IMR-90 (cell line): ENCODE measurements at regions not wholly inside any gene's neighbourhood (a gene's known extent, or its start where the extent isn't known, plus 50 kb on each side); places are given as distances from the start of the nearest gene placed in this dataset.

ENCODE experiments used
- ATAC-seq: fragments of 200-7000 bp; cut with Tn5 transposase; 2 replicates; pipeline ENCODE4 v1.9.1; 2020; ENCODE audit warnings: low read depth, mild to moderate bottlenecking, moderate library complexity
- BruUV-seq: library from RNA; stranded (reverse); fragments of 400-500 nt; replicated peaks from 2 replicates; lab custom pipeline; 2021; lab: Mats Ljungman, UMichigan
- CTCF ChIA-PET: fragments of 300-600 bp; formaldehyde crosslinking; extraction: SDS; loops from one replicate; lab custom pipeline; 2021; ENCODE audit warnings: antibody characterized with exemption; lab: Yijun Ruan, JAX
- POLR2A ChIA-PET: fragments of 300-600 bp; sonication (Branson Sonifier 250); formaldehyde crosslinking; loops from one replicate; lab custom pipeline; 2022; ENCODE audit warnings: antibody characterized with exemption; ENCODE audit not compliant: unreplicated experiment; lab: Charles Lee
- DNase-seq: peaks from one replicate; pipeline ENCODE4 v3.0.0; 2013
- H2AFZ ChIP-seq: replicated peaks from 2 replicates; pipeline ENCODE3; 2013; ENCODE audit warnings: low read length, mild to moderate bottlenecking; ENCODE audit not compliant: poor library complexity
- H2AK5ac ChIP-seq: 2 replicates; pipeline ENCODE4 v1.6.1; 2013; ENCODE audit warnings: low read depth, low read length, inconsistent platforms
- H2AK9ac ChIP-seq: replicated peaks from 2 replicates; pipeline ENCODE3; 2013; ENCODE audit warnings: mild to moderate bottlenecking, low read depth, low read length, moderate library complexity; ENCODE audit not compliant: poor library complexity
- H2BK120ac ChIP-seq: 2 replicates; pipeline ENCODE4 v1.6.1; 2013; ENCODE audit warnings: low read depth, low read length, inconsistent platforms
- H2BK15ac ChIP-seq: 3 replicates; pipeline ENCODE4 v1.6.1; 2013; ENCODE audit warnings: low read depth, low read length, inconsistent platforms
- H2BK20ac ChIP-seq: 2 replicates; pipeline ENCODE4 v1.6.1; 2013; ENCODE audit warnings: low read depth, mild to moderate bottlenecking, inconsistent platforms, low read length, moderate library complexity
- H2BK5ac ChIP-seq: 2 replicates; pipeline ENCODE4 v1.6.1; 2013; ENCODE audit warnings: mild to moderate bottlenecking, low read depth, low read length, inconsistent platforms; ENCODE audit not compliant: poor library complexity, severe bottlenecking
- H3K14ac ChIP-seq: replicated peaks from 2 replicates; pipeline ENCODE4 v1.6.1; 2013; ENCODE audit warnings: low read depth, low read length, inconsistent platforms
- H3K18ac ChIP-seq: 2 replicates; pipeline ENCODE4 v1.6.1; 2013; ENCODE audit warnings: low read depth, low read length, control low read depth
- H3K23ac ChIP-seq: 2 replicates; pipeline ENCODE4 v1.6.1; 2013; ENCODE audit warnings: low read depth, low read length, inconsistent platforms
- H3K27ac ChIP-seq: 2 replicates; pipeline ENCODE4 v1.5.1; 2013; ENCODE audit warnings: mild to moderate bottlenecking, control low read depth, low read length; ENCODE audit not compliant: insufficient read depth
- H3K27me3 ChIP-seq: 2 replicates; pipeline ENCODE4 v1.6.1; 2013; ENCODE audit warnings: low read length; ENCODE audit not compliant: control insufficient read depth, insufficient read depth
- H3K36me3 ChIP-seq: 2 replicates; pipeline ENCODE4 v1.6.1; 2013; ENCODE audit warnings: low read length, mixed read lengths; ENCODE audit not compliant: control insufficient read depth, insufficient read depth
- H3K4ac ChIP-seq: 2 replicates; pipeline ENCODE4 v1.6.1; 2013; ENCODE audit warnings: low read depth, low read length, inconsistent platforms
- H3K4me1 ChIP-seq: 2 replicates; pipeline ENCODE4 v1.6.1; 2013; ENCODE audit warnings: low read length, mixed read lengths; ENCODE audit not compliant: control insufficient read depth, insufficient read depth
- H3K4me2 ChIP-seq: 2 replicates; pipeline ENCODE4 v1.6.1; 2013; ENCODE audit warnings: low read depth, mild to moderate bottlenecking, control low read depth, low read length, moderate library complexity
- H3K4me3 ChIP-seq: 2 replicates; pipeline ENCODE4 v1.5.1; 2013; ENCODE audit warnings: low read depth, mild to moderate bottlenecking, control low read depth, low read length, moderate library complexity; ENCODE audit not compliant: insufficient read depth
- H3K56ac ChIP-seq: 2 replicates; pipeline ENCODE4 v1.6.1; 2013; ENCODE audit warnings: low read length, inconsistent platforms; ENCODE audit not compliant: insufficient read depth; ENCODE audit errors: extremely low read depth
- H3K79me1 ChIP-seq, 2 experiments: 2 replicates each; pipeline ENCODE4 v1.6.1; 2013; ENCODE audit warnings: low read length in 2 of 2, inconsistent platforms in 1 of 2, low read depth in 1 of 2
- H3K9ac ChIP-seq: 2 replicates; pipeline ENCODE4 v1.6.1; 2013; ENCODE audit warnings: low read depth, low read length, control low read depth
- H3K9me1 ChIP-seq: 2 replicates; pipeline ENCODE4 v1.6.1; 2013; ENCODE audit warnings: low read length, inconsistent platforms; ENCODE audit not compliant: insufficient read depth
- H3K9me3 ChIP-seq: 2 replicates; pipeline ENCODE4 v1.6.1; 2013; ENCODE audit warnings: low read length; ENCODE audit not compliant: control insufficient read depth, insufficient read depth
- H4K20me1 ChIP-seq: 2 replicates; pipeline ENCODE4 v1.6.1; 2013; ENCODE audit warnings: low read length, inconsistent platforms; ENCODE audit not compliant: insufficient read depth
- H4K5ac ChIP-seq: 2 replicates; pipeline ENCODE4 v1.6.1; 2013; ENCODE audit warnings: mild to moderate bottlenecking, low read depth, low read length, control low read depth
- H4K8ac ChIP-seq, 2 experiments: 2 replicates each; pipeline ENCODE4 v1.6.1; 2013; ENCODE audit warnings: low read depth in 2 of 2, low read length in 2 of 2, control low read depth in 1 of 2, inconsistent platforms in 1 of 2
- H4K91ac ChIP-seq: 2 replicates; pipeline ENCODE4 v1.6.1; 2013; ENCODE audit warnings: low read depth, low read length, inconsistent platforms; ENCODE audit not compliant: insufficient read depth
- BHLHE40 ChIP-seq: fragments of 150-350 bp; IDR thresholded peaks from 2 replicates; pipeline ENCODE4 v1.6.1; 2016; ENCODE audit warnings: mild to moderate bottlenecking, low read depth, low read length
- CEBPB ChIP-seq: IDR thresholded peaks from 2 replicates; pipeline ENCODE4 v1.6.1; 2012; ENCODE audit warnings: low read depth, low read length, improper control_type of control experiment
- CHD1 ChIP-seq: IDR thresholded peaks from 2 replicates; pipeline ENCODE4 v1.6.1; 2012; ENCODE audit warnings: low read depth, low read length, improper control_type of control experiment
- FOS ChIP-seq: fragments of 150-350 bp; IDR thresholded peaks from 2 replicates; pipeline ENCODE4 v1.6.1; 2016; ENCODE audit warnings: low read depth, low read length
- MAFK ChIP-seq: IDR thresholded peaks from 2 replicates; pipeline ENCODE4 v1.6.1; 2012; ENCODE audit warnings: low read depth, low read length, improper control_type of control experiment
- MAZ ChIP-seq: IDR thresholded peaks from 2 replicates; pipeline ENCODE4 v1.6.1; 2012; ENCODE audit warnings: low read depth, mild to moderate bottlenecking, low read length, improper control_type of control experiment, moderate library complexity, borderline replicate concordance
- MXI1 ChIP-seq: IDR thresholded peaks from 2 replicates; pipeline ENCODE4 v1.6.1; 2012; ENCODE audit warnings: low read depth, mild to moderate bottlenecking, low read length, moderate library complexity, borderline replicate concordance
- NFE2L2 ChIP-seq: fragments of 150-350 bp; IDR thresholded peaks from 2 replicates; pipeline ENCODE4 v1.6.1; 2016; ENCODE audit warnings: low read depth, mild to moderate bottlenecking, low read length
- POLR2A ChIP-seq: IDR thresholded peaks from 2 replicates; pipeline ENCODE4 v1.6.1; 2012; ENCODE audit warnings: mild to moderate bottlenecking, low read depth, low read length
- RAD21 ChIP-seq: IDR thresholded peaks from 2 replicates; pipeline ENCODE4 v1.6.1; 2012; ENCODE audit warnings: low read length, improper control_type of control experiment
- RCOR1 ChIP-seq: IDR thresholded peaks from 2 replicates; pipeline ENCODE4 v1.6.1; 2012; ENCODE audit warnings: mild to moderate bottlenecking, low read length, improper control_type of control experiment; ENCODE audit not compliant: insufficient replicate concordance
- RFX5 ChIP-seq: IDR thresholded peaks from 2 replicates; pipeline ENCODE4 v1.8.0; 2012; ENCODE audit warnings: low read depth, mild to moderate bottlenecking, low read length, moderate library complexity
- SMC3 ChIP-seq: fragments of 150-350 bp; IDR thresholded peaks from 2 replicates; pipeline ENCODE4 v1.6.1; 2016; ENCODE audit warnings: low read depth, mild to moderate bottlenecking, antibody characterized with exemption, low read length, moderate library complexity
- WGBS, 2 experiments: methylation state at CpG; one replicate each; pipeline versions ENCODE4 v1.1.5 to v1.1.7; 2013; ENCODE audit warnings: missing lambda C conversion rate in 2 of 2; ENCODE audit not compliant: insufficient read length in 1 of 2; ENCODE audit errors: extremely low coverage in 2 of 2; 5-methylcytosine and 5-hydroxymethylcytosine counted together
- dilution Hi-C: fragments of 300-500 bp; cut with HindIII; formaldehyde crosslinking; loops from one replicate; pipeline ENCODE4 v1.14.3; 2018; ENCODE audit warnings: low sequenced_read_pairs; ENCODE audit not compliant: unreplicated experiment
- in situ Hi-C: fragments of 300-500 bp; cut with MboI; formaldehyde crosslinking; loops from 3 replicates; pipeline ENCODE4 v1.14.3; 2019; ENCODE audit warnings: low sequenced_read_pairs, inconsistent platforms, mixed read lengths
- intact Hi-C: fragments of 100-400 bp; cut with micrococcal nuclease; formaldehyde crosslinking; loops from 2 replicates; pipeline ENCODE4 v1.10.0; 2022
- TF ChIP-seq, protein P1 (sequence below): fragments of 150-350 bp; IDR thresholded peaks from 2 replicates; pipeline ENCODE4 v1.6.1; 2017; ENCODE audit warnings: mild to moderate bottlenecking, antibody characterized with exemption, low read length, low read depth
- TF ChIP-seq, protein P2 (sequence below): conservative IDR thresholded peaks from 2 replicates; pipeline ENCODE4 v1.5.1; 2012; ENCODE audit warnings: mild to moderate bottlenecking, low read depth, low read length, improper control_type of control experiment
- TF ChIP-seq, protein P3 (sequence below): fragments of 150-350 bp; IDR thresholded peaks from 2 replicates; pipeline ENCODE4 v1.6.1; 2016; ENCODE audit warnings: low read depth, mild to moderate bottlenecking, low read length, moderate library complexity, borderline replicate concordance

DNA sequence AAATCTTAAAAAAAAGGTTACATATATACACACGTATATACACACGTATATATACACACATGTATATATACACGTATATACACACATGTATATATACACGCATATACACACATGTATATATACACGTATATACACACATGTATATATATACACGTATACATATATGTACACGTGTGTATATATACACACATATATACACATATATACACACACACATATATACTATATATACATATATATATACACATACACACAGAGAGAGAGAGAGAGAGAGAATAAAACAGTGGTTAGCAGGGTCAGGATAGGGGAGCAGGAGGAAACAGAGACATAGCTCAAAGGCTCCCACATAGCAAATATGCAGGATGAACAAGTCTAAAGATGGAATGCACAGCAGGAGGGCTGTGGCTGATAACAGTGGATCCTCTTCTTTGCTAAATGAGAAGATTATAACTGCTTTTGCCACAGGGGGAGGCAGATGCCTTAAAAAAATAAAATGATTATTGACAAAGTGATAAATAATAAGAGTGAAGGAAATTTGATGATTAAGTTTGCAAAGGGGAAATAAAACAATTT is 714.5 kb downstream of the UQCRFS1 start:
- Histone ChIP-seq H2BK5ac (no peak overlapping the region), H3K9ac (no peak overlapping the region), H3K18ac (no peak overlapping the region), H4K91ac (no peak overlapping the region), H3K14ac (no peak overlapping the region), H2BK120ac (no peak overlapping the region), H2AFZ (no peak overlapping the region), H3K4me3 (no peak overlapping the region), H3K27ac (no peak overlapping the region), H2AK9ac (no peak overlapping the region), H3K4ac (no peak overlapping the region), H2BK15ac (no peak overlapping the region), H2BK20ac (no peak overlapping the region), H3K56ac (no peak overlapping the region), H3K4me1 (no peaks in the 10 kb centered on the region), H3K9me3 (peaks cover 32% of the 10 kb centered on the region), H3K9me1 (no peaks in the 10 kb centered on the region), H4K8ac (no peak overlapping the region), H3K79me1 (no peaks in the 10 kb centered on the region), H3K36me3 (no peaks in the 10 kb centered on the region), H4K5ac (no peak overlapping the region), H3K4me2 (no peak overlapping the region), H3K23ac (no peak overlapping the region), H4K20me1 (no peaks in the 10 kb centered on the region), H3K27me3 (no peaks in the 10 kb centered on the region), H2AK5ac (no peak overlapping the region)
- ChIA-PET POLR2A (no interaction called here), CTCF (no interaction called here)
- ATAC-seq (no peak), DNase-seq (no peak)
- no peak for TF ChIP-seq CHD1
- TF ChIP-seq, protein P1, sequence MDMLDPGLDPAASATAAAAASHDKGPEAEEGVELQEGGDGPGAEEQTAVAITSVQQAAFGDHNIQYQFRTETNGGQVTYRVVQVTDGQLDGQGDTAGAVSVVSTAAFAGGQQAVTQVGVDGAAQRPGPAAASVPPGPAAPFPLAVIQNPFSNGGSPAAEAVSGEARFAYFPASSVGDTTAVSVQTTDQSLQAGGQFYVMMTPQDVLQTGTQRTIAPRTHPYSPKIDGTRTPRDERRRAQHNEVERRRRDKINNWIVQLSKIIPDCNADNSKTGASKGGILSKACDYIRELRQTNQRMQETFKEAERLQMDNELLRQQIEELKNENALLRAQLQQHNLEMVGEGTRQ = no peak
- no peak for TF ChIP-seq MAZ
- TF ChIP-seq RFX5 = no peak
- no peak for TF ChIP-seq FOS
- TF ChIP-seq NFE2L2 = no peak
- no peak for TF ChIP-seq POLR2A
- no peak for TF ChIP-seq BHLHE40
- TF ChIP-seq CEBPB = no peak
- TF ChIP-seq, protein P2, sequence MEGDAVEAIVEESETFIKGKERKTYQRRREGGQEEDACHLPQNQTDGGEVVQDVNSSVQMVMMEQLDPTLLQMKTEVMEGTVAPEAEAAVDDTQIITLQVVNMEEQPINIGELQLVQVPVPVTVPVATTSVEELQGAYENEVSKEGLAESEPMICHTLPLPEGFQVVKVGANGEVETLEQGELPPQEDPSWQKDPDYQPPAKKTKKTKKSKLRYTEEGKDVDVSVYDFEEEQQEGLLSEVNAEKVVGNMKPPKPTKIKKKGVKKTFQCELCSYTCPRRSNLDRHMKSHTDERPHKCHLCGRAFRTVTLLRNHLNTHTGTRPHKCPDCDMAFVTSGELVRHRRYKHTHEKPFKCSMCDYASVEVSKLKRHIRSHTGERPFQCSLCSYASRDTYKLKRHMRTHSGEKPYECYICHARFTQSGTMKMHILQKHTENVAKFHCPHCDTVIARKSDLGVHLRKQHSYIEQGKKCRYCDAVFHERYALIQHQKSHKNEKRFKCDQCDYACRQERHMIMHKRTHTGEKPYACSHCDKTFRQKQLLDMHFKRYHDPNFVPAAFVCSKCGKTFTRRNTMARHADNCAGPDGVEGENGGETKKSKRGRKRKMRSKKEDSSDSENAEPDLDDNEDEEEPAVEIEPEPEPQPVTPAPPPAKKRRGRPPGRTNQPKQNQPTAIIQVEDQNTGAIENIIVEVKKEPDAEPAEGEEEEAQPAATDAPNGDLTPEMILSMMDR = no peak
- no peak for TF ChIP-seq SMC3
- TF ChIP-seq, protein P3, sequence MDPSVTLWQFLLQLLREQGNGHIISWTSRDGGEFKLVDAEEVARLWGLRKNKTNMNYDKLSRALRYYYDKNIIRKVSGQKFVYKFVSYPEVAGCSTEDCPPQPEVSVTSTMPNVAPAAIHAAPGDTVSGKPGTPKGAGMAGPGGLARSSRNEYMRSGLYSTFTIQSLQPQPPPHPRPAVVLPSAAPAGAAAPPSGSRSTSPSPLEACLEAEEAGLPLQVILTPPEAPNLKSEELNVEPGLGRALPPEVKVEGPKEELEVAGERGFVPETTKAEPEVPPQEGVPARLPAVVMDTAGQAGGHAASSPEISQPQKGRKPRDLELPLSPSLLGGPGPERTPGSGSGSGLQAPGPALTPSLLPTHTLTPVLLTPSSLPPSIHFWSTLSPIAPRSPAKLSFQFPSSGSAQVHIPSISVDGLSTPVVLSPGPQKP = no peak
- TF ChIP-seq MAFK = no peak
- TF ChIP-seq RAD21 = no peak
- TF ChIP-seq MXI1 = no peak
- TF ChIP-seq RCOR1 = no peak
- in situ Hi-C loops = no loop called here
- BruUV-seq = no TSS peak
- intact Hi-C loops = no loop called here
- WGBS, 2 experiments = no CpG with 5 or more reads among the region's 7 CpGs
- dilution Hi-C loops = no loop called here
